OCI-M1 (cell line): ENCODE measurements at regions not wholly inside any gene's neighbourhood (a gene's known extent, or its start where the extent isn't known, plus 50 kb on each side); places are given as distances from the start of the nearest gene placed in this dataset.

Experiments
- DNase-seq: peaks from one replicate; lab custom pipeline; 2025; lab: John Stamatoyannopoulos, UW

GRCh38 chr7:156179872-156180390, 367.7 kb upstream of the SHH start:
- no peak for DNase-seq

GRCh38 chr7:156178857-156179256, 366.6 kb upstream of the SHH start:
- DNase-seq, result no peak

GRCh38 chr7:156178214-156178613, 366.0 kb upstream of the SHH start:
- DNase-seq, result no peak

DNA sequence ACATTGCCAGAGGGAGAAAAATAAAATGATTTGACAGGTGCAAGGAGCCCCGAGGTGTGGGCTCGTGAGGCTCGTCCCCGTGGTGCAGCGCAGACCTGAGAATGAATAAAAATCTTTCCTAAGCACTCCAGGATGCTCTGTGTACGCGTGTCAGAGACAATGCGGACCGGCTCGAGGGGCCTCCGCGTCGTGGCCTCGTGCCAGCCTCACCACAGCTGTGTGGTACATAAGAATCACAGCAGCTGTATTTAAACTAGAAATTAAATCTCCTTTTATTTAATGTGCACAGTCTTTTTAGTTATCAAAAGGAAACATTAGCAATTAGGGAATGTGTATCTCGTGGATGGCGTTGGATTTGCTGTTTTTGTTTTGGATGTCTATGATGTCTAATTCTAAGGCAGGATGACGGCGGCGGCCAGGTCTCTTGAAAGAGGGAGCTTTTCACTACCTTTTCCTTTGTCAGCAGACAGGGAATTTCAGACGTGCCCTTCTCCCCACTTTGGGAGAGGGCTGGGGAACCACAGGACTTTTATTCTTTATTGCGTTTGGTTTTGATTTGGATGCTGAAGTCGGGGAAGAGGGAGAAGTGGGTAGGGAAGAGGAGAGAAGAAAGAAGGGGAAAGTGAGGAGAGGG, 365.3 kb upstream of the SHH start:
- DNase-seq, result no peak

DNA sequence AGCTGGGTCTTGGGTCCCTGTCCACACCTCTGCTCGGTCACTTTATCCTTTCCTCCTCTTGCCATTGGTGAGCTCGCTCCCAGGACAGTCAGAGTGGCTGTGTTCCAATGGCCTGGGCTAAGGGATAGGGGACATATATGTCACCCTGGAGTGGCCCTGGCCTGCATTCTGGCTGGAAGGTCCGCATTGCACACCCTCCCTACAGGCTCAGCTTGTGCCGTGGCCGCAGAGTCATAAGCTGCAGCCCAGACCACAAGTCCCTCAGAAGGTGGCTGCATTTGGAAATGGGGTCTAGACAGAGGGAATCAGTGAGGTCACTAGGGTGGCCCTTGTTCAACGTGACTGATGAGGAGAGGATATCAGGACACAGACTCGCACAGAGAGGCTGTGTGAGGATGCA, 363.8 kb upstream of the SHH start:
- DNase-seq, result no peak

GRCh38 chr7:156175003-156175402, 362.7 kb upstream of the SHH start:
- no peak for DNase-seq

- no peak for DNase-seq
These were observed 362.2 kb upstream of the SHH start for GRCh38 chr7:156174428-156174827.

DNA sequence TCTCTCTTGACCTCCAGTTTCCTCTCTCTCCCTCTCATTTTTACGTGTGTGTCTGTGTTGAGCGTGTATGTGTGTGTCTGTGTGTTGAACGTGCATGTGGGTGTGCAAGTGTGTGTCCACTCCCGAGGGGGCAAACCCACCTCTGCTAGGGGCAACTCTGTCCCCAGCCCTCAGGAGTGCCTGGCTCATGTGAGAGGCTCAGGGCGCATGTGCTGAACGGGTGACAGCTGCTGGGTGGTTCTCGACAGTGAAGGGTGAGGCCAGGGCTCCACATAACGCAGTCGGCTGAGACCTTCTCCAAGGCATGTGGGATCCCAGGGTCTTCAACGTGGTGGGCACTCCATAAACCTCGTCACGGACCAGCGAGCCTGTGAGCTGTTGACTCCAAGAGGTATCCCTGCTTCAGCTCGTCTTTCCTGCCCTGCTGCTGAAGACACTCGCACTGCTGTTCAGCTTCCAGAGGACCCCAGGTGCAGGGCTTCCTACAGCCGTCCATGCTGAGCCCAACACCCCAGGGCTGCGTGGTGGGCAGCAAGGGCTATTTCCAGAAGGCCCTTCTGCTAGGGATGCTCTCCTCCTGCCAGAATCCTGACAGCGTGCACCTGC, 361.6 kb upstream of the SHH start:
- DNase-seq, result no peak

- DNase-seq, result no peak
These were observed 361.1 kb upstream of the SHH start for GRCh38 chr7:156173346-156173745.

DNA sequence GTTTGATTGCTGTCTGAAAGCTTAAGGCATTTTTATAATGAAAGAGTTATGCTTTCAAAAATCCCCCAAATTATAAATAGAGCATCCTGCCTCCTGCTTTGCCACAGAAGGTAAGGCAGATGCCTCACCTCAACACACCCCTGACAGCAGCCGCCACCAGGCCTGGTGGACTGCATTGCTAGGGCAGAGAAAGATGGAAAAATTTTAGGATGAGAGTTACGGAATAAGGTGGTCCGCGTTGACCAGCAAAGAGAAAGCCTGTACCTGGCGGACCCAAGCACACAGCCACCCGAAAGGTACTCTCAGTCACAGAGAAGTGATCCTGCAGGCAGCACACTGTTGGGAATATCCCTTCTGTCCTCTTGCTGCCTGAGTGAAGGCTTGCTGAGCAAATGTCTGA, 360.4 kb upstream of the SHH start:
- DNase-seq, result no peak

GRCh38 chr7:156169474-156170370, 357.5 kb upstream of the SHH start:
- DNase-seq, result no peak

DNA sequence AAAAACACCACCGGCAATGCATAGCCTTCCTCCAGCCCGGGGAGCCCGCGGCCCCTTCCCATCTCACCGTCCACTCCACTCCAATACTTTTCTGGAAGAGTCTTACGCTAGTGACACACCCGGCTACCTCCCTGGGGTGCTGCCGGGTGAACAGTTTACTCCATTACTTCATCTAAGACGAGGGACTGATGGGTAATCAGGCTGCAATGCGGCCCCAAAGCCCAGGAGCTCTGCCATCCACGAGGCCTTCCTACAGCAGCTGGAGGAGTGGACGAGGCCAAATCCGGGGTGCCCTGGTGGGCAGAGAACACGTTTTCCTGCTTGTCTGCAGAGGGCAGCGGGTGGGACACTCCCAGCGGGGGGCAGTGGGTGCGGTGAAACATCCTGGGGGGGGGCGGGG, 356.2 kb upstream of the SHH start:
- no peak for DNase-seq

GRCh38 chr7:156167987-156168386, 355.7 kb upstream of the SHH start:
- DNase-seq, result no peak

DNA sequence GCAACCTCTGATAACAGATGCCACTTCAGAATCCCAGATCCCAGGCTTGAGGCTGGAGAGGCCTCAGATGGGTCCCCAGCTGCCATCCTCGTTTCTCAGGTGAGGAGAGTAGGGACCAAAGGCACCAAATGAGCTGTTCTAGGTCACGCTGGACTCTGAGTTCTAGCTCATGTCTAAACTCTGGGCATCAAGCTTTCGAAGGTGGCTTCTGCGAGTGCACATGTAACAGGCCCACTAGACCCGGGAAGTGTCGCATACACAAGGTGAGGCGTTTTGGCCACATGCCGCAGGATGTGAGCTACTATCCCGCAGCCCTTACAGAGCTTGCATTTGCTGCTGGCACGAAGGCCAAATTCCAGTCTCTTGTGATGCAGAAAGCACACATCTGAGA, 355.1 kb upstream of the SHH start:
- no peak for DNase-seq

DNA sequence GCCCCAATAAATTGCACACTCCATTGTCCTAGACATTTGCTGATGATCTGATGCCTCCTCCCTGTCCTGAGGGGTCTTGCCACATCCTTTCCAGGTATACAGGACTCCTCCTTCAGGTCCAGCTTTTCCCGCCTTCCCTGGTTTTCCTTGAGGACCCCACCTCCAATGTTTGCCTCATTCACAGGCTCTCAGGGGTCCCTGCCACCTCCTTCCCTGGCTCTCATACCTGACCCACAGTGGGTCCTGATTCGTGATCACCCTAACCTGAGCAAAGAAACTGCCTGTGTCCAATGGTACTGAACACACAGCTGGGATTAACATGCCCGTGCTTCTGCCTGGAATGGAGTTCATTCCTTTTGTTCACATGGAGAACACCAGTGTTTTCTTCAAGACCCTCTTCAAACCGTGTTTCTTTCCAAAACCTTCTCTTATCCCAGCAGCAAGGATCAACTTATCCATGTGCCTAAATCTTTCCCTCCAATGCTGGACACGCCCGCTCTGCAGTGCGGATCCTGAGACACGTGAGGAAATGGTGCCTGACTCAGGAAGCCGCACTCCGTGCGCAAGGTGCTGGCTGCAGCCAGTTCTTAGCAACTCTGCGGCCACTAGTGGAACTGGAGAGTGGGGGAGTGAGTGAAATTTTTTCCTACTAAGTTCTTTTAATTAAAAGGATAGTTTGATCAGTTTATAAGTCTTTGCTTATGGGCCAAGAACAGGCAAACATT, 354.6 kb upstream of the SHH start:
- DNase-seq, result no peak

GRCh38 chr7:156163747-156164146, 351.5 kb upstream of the SHH start:
- no peak for DNase-seq

GRCh38 chr7:156162451-156162850, 350.2 kb upstream of the SHH start:
- no peak for DNase-seq

- DNase-seq, result no peak
These were observed 348.5 kb upstream of the SHH start for GRCh38 chr7:156160811-156161210.

- DNase-seq, result no peak
These were observed 346.4 kb upstream of the SHH start for GRCh38 chr7:156158693-156159092.

DNA sequence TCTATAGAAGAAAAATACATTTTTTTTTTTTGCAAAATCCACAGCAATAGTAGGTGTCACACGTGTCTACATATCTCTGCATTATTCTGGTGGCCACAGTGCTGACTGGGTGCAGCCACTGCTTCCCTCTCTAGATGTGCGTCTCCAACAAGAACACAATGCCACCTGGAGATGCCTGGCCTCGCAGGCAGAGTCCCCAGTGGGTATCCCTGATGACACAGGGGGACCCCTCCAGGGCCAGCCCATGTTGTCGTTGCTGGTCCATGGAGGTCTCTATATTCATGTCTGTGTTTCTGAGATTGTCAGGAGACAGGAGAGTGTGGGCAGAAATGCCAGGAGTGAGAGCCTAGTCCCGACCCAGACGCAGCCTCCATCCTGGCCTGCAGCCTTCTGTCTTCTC, 345.9 kb upstream of the SHH start:
- no peak for DNase-seq

DNA sequence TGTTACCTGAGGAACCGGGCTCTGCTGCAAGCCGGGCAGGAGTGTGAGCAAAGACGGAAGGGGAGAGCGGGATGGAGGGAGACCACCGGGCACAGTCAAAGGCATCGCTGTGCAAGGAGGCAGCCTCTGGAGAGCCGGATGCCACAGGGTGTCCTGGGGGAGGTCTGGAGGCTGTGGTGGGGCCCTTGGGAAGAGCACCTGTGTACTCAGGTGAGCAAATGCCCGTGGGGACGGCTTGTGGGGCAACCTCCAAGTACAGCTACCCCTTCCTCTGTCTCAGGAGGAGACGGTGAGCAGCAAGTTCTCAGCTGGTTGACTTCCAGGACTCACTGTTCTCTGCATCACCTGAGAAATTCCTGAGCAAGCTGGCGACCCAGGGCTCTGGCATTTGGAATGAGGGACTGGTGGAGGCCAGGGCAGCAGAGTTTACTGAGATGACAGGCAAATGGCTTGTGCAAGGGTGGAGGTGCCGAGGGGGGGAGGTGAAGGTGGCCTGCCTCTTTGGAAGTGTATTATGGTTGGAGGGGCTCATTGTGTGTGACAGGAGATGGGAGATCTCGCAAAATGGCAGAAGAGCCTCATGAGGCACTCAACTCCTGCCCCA, 345.2 kb upstream of the SHH start:
- no peak for DNase-seq
